ENCODE measurements at regions not wholly inside any gene's neighbourhood (a gene's known extent, or its start where the extent isn't known, plus 50 kb on each side); places are given as distances from the start of the nearest gene placed in this dataset.
"Not testable (repeated sequence)": the region's sequence is repeated elsewhere in the genome, so short reads cannot be mapped to it uniquely, and the experiment has no call there.

DNA sequence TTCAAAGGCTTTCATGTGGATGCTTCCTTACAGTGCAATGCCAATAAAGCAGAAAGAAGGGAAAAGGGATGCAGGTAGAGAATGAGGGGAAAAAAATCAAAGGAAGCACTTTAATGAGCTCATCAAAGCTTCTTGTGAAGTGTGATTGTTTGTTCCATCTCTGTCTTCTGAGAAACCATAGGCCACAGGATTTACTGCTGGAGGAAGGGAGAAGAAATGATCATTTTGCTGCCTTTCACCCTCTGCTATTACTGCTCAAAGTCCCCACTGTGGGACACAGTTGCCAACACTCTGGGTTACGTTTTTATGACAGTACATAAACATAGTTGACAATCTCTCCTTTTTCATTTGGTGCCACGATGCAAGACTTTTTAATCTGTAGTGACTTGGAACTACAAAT is 558.0 kb upstream of the TECRL start:
- no peak for DNase-seq (ENCODE audit: low read depth)

DNA sequence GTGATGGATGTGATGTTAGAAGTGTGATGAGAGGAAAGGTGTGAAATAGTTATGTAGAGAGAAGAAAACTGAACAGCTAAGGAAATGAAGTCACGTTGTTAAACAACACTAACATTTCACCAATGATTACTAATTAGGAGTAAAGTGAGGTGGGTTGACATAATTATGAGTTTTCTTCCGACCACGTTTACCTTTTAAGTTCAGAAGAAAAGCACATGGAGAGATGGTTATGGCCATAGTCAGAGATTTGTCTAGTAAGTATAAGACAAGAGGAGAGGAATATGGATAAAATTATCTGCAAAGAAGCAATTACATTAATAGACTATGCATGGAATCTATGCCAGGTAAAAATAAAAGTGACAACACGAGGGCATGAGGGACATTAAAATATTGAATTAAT is 551.3 kb upstream of the TECRL start:
- DNase-seq (ENCODE audit: low read depth): no peak

DNA sequence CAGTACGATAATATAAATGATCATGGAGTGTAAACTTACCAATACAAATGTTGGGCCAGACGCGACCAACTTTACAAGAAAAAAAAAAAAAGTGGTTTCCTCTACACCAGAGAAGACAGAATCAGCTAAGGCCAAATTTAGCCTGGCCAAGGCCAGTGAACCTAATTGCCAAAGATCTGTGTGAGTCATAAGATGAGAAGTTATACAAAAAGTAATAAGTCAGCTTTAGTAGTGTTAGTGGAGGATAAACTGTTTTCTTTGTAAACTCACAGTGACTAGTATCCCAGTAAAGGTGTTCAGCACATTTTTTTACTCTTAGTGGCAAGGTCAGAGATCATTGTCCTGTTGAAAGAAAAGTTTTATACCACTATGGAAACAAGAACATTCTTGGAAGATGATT is 531.4 kb upstream of the TECRL start:
- no peak for DNase-seq (ENCODE audit: low read depth)

DNA sequence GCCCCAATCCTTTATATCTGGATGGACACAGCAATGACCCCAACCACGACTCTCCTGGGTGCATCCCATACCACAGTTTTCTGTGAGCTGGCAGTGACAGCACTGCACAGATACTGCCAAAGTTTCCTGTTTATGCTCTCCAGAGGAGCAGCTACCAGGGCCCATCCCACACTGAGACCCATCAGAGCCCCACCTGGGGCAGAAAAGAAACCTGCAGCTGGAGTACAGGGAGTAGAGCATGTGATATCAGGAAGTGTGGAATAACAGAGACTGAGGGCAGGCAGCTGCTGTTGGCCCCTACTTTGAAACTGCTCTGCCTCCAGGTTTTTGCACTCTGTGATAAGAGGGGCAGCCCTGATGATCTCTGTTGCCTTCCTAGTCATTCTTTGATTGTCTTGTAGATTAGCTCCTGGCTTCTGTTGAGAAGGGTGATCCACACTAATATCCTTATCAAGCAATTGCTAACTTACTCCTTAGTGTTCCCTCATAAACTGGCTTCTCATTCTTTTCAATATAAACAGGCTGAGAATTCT is 526.3 kb upstream of the TECRL start:
- no peak for DNase-seq (ENCODE audit: low read depth)

DNA sequence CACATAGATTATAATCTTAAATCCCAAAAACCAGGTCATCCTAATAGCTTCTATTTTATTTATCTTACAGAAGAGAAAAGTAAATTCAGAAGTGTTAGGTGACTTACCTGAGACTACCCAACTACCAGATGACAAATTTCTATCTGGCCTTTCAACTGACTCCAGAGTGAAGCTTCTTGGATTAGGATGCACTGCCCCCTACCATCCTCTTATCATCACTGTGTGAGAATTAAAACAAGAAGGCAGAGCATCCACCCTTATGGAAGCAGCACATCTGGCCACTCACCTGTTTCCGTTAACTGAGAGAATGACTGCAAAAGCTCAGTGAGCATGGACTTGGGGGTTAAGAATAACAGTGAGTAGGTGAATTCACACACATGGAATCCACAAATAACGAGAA is 502.6 kb upstream of the TECRL start:
- no peak for DNase-seq (ENCODE audit: low read depth)

DNA sequence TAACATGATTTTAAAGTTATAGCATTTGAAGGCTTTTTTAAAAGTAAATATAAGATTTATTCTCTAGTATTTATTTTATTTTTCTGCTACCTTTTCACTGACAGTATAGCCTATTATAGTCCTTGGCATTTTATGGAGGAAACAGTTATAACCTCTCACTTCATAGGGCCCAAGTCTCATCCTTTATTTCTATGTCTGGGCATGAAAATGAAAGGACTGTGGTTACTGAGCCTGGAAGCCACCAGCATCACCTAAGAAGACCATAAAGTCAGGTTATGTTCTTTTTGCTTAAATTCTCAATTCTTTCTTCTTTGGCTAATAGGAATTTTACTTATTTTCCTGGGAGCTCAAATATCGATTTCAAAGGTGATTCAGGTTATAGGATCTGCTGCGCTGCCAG is 494.7 kb upstream of the TECRL start:
- DNase-seq (ENCODE audit: low read depth): no peak

DNA sequence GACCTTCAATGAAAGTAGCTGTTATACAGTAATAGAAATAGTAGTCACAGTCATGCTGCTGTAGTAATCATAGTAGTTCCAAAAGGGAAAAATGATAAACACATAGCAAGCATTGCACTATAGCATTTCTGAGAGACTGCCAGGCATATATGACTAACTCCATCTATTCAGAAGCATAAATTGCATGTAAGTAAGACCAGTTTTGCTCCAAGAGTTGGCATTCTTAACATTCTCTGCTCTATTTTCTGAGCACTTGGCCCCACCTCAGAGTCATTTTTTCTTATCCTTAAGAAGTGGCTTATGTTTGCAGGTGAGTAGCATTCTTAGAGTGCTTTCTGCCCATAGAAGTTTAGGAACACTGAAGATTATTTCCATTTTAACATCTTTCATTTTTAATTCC is 490.3 kb upstream of the TECRL start:
- DNase-seq (ENCODE audit: low read depth): no peak

DNA sequence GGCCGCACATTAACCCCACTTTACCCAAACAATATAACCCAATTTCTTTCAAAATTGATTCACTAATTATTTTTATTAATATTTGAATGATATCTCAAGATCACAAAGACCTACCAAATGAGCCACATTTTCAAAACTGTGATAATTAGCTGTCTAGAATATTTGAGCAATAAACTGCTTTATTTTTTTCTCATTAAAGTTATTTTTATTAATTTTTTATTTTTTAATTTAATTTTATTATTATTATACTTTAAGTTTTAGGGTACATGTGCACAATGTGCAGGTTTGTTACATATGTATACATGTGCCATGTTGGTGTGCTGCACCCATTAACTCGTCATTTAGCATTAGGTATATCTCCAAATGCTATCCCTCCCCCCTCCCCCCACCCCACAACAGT is 489.8 kb upstream of the TECRL start:
- not testable (repeated sequence) for DNase-seq (ENCODE audit: low read depth)

DNA sequence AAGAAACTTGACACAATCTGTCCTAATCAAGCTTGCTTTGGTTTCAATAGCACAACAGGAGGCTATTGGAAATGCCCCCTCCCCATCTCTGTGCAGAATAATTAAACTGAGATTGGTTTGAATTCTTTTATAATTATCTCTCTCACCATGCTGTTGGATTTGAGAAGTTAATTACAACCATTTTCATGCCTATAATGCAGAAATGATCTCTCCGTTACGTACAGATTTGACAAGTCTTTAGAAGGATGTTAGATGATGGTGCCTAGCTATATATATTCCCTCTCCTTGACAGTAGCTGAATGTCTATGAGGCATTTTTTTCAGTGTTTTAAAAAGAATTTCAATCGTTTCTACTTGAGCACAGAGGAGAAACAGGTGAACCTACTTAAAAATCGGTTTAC is 488.4 kb upstream of the TECRL start:
- no peak for DNase-seq (ENCODE audit: low read depth)

DNA sequence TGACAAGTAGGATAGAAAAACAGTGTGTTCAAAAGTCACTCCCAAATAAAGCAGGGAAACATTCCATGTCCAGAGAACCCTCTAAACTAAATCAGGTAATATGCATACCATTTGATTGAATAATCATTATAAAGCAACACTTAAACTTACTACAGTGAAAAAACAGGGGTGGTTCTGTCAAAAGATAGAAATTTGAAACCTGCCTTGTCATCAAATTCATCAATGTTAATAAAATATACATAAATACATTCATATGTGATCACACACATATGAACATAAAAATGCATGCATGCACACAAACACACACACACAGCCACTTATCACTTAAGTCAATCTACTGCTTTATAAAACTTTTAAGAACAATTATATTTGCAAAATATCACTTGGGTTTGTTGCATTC is 485.8 kb upstream of the TECRL start:
- no peak for DNase-seq (ENCODE audit: low read depth)

DNA sequence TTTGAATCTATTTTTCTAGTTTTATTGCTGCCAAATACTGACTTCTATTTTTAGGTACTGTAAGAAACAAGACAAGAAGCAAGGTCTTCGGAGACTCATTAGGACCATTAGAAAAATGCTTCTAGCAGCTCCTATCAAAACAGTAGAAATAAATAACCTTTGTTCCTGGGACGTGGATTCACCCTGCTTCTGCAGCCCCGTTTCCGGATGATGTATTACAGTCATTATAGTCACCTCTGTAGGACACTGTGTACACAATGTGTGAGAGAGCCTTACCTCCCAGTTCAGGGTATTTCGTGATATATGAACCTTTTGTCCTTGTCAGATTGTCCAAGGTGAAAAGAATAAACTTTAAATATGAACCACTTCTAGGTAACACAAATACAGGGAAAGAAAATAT is 484.0 kb upstream of the TECRL start:
- no peak for DNase-seq (ENCODE audit: low read depth)

DNA sequence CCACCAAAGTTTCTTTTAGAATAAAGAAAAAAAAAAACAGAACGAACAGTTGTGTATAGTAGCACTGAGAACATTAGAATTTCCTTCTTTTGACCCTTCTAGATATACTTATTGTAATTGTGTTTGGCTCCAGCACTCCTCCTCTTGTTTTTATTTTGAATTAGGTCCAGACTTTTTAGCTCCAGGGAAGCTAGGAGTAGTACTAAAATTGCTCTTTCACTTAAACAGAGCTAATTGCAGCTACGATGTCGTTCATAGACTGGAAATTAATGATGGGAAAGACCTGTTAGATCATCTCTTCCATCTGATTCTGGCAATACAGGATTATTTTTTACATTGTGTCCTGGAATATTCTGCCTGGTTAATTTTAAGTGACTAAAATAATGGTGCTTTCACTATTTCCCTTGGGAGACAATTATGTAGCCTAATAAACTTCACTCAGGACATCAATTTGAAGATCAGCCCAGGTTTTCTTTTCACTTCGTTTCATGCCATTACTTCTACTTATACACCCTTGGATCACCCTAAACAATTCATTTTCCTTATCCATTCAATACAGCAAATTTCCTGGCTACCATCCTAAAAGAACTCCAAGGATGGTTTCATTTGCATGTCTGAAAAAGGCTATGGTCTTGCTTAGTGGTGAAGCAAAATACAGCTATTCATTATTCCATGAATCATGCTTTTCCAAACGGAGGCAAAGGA is 480.8 kb upstream of the TECRL start:
- DNase-seq (ENCODE audit: low read depth): no peak

DNA sequence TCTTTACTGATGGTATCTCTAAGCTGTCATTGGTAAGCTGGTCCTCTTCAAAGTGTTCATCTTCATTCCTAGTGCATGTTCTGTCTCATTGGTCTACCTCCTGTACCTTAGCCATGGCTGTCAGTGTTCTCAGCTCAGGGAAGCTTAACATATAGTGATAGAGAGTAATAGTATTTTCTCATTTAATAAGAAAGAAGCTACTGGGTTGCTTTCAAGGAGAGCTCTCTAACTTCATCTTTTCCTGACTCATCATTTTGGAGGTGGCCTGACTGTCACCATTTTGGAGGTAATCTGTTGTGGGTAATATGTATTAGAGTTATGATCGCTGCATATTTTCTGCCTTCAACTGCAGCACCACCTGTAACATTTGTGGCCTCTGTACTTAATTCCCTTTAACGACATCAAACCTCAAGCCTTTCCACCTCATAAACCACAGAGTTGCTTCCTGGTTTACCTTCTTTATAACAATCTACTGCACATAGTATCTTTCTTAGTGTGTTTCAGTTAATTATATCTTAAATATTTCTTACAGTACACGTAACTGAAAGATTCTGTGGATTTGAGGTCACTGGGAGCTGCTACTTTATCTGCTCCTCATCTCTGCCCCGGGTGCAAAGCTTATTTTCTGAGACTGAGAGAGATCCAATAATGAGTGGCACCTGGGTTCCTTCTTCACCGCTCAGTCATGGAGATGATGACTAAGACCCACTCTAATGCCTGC is 474.0 kb upstream of the TECRL start:
- DNase-seq (ENCODE audit: low read depth): no peak

DNA sequence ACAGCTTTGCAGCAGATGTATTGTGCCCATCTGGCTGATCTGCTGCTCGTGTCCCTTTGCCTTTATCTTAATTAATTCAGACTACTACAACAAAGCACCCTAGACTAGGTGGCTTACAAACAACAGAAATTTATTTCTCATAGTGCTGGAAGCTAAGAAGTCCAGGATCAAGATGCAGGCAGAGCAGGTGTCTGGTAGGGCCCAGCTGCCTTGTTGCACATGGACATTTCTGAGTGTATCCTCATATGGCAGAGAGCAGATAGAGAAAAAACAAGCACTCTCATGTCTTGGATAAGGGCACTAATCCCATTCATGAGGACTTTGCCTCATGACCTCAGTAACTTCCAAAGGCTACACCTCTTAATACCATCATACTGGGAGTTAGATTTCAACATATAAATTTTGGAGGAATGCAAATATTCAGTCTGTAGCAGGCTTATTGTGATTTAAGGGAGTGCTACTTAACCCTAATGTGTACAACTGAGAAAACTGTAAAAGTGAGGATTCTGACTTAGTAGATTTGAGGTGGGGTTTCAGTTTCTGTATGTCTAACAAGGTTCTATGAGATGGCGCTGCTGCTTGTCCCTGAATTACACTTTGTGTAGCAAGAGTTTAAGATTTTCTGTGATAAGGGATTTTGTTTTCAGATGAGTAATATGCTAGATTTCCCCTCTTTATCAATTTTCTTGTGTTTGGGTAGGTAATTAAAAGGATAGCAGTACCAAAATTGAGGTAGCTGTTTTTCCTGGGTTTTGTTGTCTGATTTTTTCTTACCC is 473.2 kb upstream of the TECRL start:
- DNase-seq (ENCODE audit: low read depth): no peak

DNA sequence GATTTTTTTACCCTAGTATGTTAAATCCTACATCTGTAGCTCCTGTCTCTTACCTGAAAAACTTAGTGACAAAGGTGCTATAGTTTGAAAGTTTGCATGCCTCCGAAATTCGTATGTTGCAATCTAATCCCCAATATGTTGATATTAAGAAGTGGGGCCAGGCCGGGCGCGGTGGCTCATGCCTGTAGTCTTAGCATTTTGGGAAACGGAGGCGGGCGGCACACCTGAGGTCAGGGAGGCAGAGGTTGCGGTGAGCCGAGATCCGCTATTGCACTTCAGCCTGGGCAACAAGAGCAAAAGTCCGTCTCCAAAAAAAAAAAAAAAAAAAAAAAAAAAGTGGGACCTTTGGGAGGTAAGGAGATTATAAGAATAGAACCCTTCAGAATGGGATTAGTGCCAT is 471.3 kb upstream of the TECRL start:
- DNase-seq (ENCODE audit: low read depth): no peak

DNA sequence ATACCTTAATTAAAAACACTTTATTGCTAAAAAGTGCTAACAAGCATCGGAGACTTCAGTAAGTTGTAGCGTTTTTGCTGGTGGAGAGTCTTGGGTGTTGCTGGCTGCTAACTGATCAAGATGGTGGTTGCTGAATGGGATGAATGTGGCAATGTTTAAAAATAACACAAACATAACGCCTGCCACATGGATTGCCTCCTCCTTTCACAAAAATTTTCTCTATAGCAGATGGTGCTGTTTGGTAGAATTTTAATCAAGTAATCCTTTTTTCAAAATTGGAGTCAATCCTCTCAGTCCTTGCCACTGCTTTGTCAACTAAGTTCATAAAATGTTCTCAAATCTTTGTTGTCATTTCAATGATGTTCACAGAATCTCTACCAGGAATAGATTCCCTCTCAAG is 466.8 kb upstream of the TECRL start:
- no peak for DNase-seq (ENCODE audit: low read depth)

DNA sequence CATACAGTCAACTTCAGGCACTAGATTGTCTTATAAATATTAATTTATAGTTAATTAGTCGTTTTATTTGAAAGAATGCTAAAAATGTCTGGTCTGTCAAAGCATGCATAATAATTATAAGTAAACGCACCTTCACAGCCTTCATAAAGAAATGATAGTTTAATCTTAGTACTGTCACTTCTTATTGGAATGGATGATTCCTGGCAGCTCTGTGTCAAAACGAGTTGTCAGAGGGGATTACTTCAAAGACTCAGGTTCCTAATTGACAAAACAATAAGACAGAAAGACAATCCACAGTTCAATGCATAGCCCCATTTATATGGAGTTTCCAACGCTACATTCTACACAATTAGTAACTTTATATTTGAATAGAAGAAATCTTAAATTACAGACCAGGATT is 461.3 kb upstream of the TECRL start:
- no peak for DNase-seq (ENCODE audit: low read depth)

DNA sequence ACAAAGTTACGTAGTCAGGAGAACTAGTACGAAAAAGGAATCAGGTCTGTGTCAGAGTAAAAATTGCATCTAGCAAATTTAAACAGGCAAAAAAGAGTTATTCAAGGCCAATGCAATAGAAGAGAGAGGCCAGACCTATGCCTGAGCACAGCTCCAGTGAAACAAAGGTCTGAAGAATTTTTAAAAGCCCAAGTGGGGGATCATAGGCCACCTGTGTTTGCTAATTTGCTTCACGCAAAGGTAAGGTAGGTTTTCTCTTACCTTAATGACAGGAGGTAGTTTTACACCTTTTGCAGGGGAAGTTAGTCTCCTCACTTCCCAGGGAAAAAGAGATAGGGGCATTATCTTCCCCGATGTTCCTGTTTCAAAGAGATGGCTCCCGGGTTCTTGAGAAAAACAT is 448.6 kb upstream of the TECRL start:
- no peak for DNase-seq (ENCODE audit: low read depth)

DNA sequence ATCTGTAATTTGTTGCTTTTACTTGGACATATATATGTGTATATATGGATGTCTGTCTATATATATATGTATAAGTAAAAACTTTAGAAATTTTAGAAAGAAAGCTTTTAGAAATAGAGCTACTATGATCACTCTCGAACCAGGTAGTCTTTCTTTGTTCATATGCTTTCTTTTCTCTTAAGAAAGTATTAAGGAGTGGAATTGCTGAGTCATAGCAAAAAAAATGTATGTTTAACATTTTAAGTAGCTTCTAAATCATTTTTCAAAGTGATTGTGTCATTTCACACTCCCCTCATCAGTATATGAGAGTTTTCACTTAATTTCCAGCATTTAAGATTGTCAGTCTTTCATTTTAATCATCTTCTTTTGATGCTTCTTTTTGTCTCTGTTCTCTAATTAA is 447.9 kb upstream of the TECRL start:
- no peak for DNase-seq (ENCODE audit: low read depth)

DNA sequence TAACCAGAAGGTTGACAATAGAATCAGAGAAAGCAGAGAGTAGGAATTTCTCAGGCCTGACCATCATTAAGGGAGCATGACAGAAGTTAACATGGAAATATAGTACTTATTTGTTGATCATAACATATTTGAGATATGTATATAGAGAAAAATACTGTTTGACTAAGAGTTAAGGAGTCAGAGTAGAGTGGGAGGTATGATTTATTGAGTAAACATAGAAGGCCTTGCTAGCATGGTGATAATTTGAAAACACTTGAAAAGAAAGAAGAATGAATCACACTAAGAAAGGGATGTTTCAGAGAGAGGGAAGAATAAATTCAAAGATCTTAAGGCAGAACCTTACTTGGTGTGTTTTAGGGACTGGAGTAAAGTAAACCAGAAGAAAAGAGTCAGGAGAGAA is 437.2 kb upstream of the TECRL start:
- DNase-seq (ENCODE audit: low read depth): no peak

DNA sequence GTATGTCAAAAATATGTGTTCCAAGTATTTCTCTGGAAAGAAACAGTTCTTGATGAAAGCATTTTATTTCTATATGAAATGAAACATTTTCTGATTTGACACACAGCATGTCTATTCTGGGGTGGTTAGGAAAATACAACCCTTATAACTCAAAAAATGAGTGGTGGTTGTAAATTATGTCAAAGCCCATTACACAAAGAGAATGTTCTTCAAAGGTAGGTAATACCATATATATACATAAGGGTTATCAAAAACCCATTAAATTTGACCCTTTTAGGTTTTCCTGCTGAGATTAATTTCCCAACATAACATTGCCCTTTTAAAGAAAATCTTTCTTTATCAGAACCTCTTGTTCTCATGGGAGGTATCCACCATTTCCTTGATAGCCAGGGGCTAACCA is 420.5 kb upstream of the TECRL start:
- no peak for DNase-seq (ENCODE audit: low read depth)

DNA sequence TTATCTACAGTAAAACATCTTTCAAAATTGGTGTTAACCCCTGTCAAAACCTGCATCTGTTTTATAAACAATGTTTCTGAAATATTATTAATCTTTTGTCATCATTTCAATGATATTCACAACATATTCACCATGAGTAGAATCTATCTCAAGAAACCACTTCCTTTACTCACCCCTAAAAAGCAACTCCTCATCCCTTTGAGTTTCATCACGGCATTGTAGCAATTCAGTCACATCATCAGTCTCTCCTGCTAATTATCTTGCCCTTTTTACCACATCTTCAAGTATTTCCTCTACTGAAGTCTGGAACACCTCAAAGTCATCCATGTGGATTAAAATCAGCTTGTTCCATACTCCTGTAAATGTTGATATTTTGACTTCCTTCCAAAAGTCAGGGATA is 415.3 kb upstream of the TECRL start:
- no peak for DNase-seq (ENCODE audit: low read depth)

DNA sequence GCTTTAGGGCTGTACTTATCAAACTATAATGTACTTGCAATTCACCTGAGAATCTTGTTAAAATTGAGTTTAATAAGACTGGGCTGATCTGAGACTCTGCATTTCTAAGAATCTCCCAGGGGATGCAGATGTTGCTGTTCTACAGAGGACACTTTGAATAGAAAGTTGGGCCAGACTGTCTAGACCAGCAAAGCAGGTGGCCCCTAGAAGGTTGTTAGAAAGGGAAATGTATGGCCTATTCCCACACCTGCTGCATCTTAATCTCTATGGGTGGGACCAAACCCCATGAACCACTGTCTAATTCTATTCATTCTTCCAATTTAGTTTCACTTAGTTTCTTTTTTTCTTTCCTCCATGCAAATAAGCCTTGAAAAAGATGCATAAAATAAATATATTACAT is 413.2 kb upstream of the TECRL start:
- no peak for DNase-seq (ENCODE audit: low read depth)

Data from fibroblast of the conjunctiva (primary cell).